Mesothelial cell of epicardium (in vitro differentiated cells): ENCODE measurements at regions not wholly inside any gene's neighbourhood (a gene's known extent, or its start where the extent isn't known, plus 50 kb on each side); places are given as distances from the start of the nearest gene placed in this dataset.

Experiments
- DNase-seq, 2 experiments: peaks; one replicate each; pipeline ENCODE4 v3.0.0; 2021; ENCODE audit warnings: low spot score in 2 of 2; ENCODE audit not compliant: unreplicated experiment in 2 of 2
- H3K27ac Mint-ChIP-seq: 2 replicates; pipeline ENCODE4 v1.8.0; 2021; ENCODE audit warnings: mixed read lengths
- H3K27me3 Mint-ChIP-seq: 2 replicates; pipeline ENCODE4 v1.8.0; 2021; ENCODE audit warnings: low read depth, mixed read lengths
- H3K36me3 Mint-ChIP-seq: 2 replicates; pipeline ENCODE4 v1.8.0; 2021; ENCODE audit warnings: mixed read lengths
- H3K4me1 Mint-ChIP-seq: 2 replicates; pipeline ENCODE4 v1.8.0; 2021; ENCODE audit warnings: mixed read lengths
- H3K4me3 Mint-ChIP-seq: 2 replicates; pipeline ENCODE4 v1.8.0; 2021; ENCODE audit warnings: mild to moderate bottlenecking, moderate library complexity, mixed read lengths
- H3K9me3 Mint-ChIP-seq: 2 replicates; pipeline ENCODE4 v1.8.0; 2021; ENCODE audit warnings: mixed read lengths
- CTCF ChIP-seq: fragments of 200-600 bp; sonication (generic); IDR thresholded peaks from one replicate; pipeline ENCODE4 v1.5.0; 2021; ENCODE audit warnings: antibody characterized with exemption; ENCODE audit not compliant: unreplicated experiment

- no peak overlapping the region for H3K4me3 Mint-ChIP-seq
- H3K4me1 Mint-ChIP-seq = peaks cover 23% of the 10 kb centered on the region
- peaks cover 10% of the 10 kb centered on the region for H3K27me3 Mint-ChIP-seq
- H3K27ac Mint-ChIP-seq = no peak overlapping the region
- no peak for TF ChIP-seq CTCF
- H3K36me3 Mint-ChIP-seq = no peaks in the 10 kb centered on the region
- DNase-seq = no peak
- no peaks in the 10 kb centered on the region for H3K9me3 Mint-ChIP-seq
These were observed 455.9 kb downstream of the OMA1 start for GRCh38 chr1:58090640-58091039.

GRCh38 chr1:58089898-58090534 is 456.5 kb downstream of the OMA1 start:
- Mint-ChIP-seq H3K9me3 (no peaks in the 10 kb centered on the region), H3K4me1 (peaks cover 23% of the 10 kb centered on the region), H3K27ac (no peak overlapping the region), H3K27me3 (peaks cover 10% of the 10 kb centered on the region), H3K4me3 (no peak overlapping the region), H3K36me3 (no peaks in the 10 kb centered on the region)
- TF ChIP-seq CTCF = no peak
- DNase-seq = no peak

- no peaks in the 10 kb centered on the region for H3K9me3 Mint-ChIP-seq
- H3K27me3 Mint-ChIP-seq = peaks cover 33% of the 10 kb centered on the region
- DNase-seq = no peak
- no peaks in the 10 kb centered on the region for H3K36me3 Mint-ChIP-seq
- H3K27ac Mint-ChIP-seq = no peak overlapping the region
- H3K4me3 Mint-ChIP-seq = no peak overlapping the region
- no peak for TF ChIP-seq CTCF
- peaks cover 1% of the 10 kb centered on the region for H3K4me1 Mint-ChIP-seq
These were observed 462.3 kb downstream of the OMA1 start for GRCh38 chr1:58084266-58084665.

GRCh38 chr1:58082596-58082995 is 463.9 kb downstream of the OMA1 start:
- H3K36me3 Mint-ChIP-seq = no peaks in the 10 kb centered on the region
- peaks cover 5% of the 10 kb centered on the region for H3K4me1 Mint-ChIP-seq
- DNase-seq = no peak
- peaks cover 39% of the 10 kb centered on the region for H3K27me3 Mint-ChIP-seq
- no peak overlapping the region for H3K4me3 Mint-ChIP-seq
- H3K9me3 Mint-ChIP-seq = no peaks in the 10 kb centered on the region
- H3K27ac Mint-ChIP-seq = no peak overlapping the region
- TF ChIP-seq CTCF = no peak

GRCh38 chr1:58076258-58076657 is 470.3 kb downstream of the OMA1 start:
- no peak for TF ChIP-seq CTCF
- Mint-ChIP-seq H3K27me3 (peaks cover 21% of the 10 kb centered on the region), H3K4me3 (no peak overlapping the region), H3K4me1 (peaks cover 14% of the 10 kb centered on the region), H3K9me3 (no peaks in the 10 kb centered on the region), H3K27ac (no peak overlapping the region), H3K36me3 (no peaks in the 10 kb centered on the region)
- no peak for DNase-seq

GRCh38 chr1:58075188-58075578 is 471.3 kb downstream of the OMA1 start:
- Mint-ChIP-seq H3K27me3 (peaks cover 15% of the 10 kb centered on the region), H3K9me3 (no peaks in the 10 kb centered on the region), H3K36me3 (no peaks in the 10 kb centered on the region), H3K27ac (no peak overlapping the region), H3K4me1 (peaks cover 14% of the 10 kb centered on the region), H3K4me3 (no peak overlapping the region)
- no peak for DNase-seq
- TF ChIP-seq CTCF = no peak
